T-helper 2 cell treated with Interferon-gamma antibody and Interleukin-4, amounts not matched to agents 5 μg/mL and 100 μg/mL, for 36 hours (primary cell): ENCODE measurements at regions not wholly inside any gene's neighbourhood (a gene's known extent, or its start where the extent isn't known, plus 50 kb on each side); places are given as distances from the start of the nearest gene placed in this dataset.
"Not testable (repeated sequence)": the region's sequence is repeated elsewhere in the genome, so short reads cannot be mapped to it uniquely, and the experiment has no call there.

ENCODE experiments used
- DNase-seq: peaks from one replicate; pipeline ENCODE4 v3.0.0; 2021; ENCODE audit warnings: low spot score
- H3K27ac Mint-ChIP-seq: one replicate; pipeline ENCODE4 v1.8.0; 2021; ENCODE audit warnings: mild to moderate bottlenecking, mixed read lengths
- H3K27me3 Mint-ChIP-seq: one replicate; pipeline ENCODE4 v1.8.0; 2021; ENCODE audit warnings: low read depth, mixed read lengths
- H3K36me3 Mint-ChIP-seq: one replicate; pipeline ENCODE4 v1.8.0; 2021; ENCODE audit warnings: low read depth, mixed read lengths
- H3K4me1 Mint-ChIP-seq: one replicate; pipeline ENCODE4 v1.8.0; 2021; ENCODE audit warnings: low read depth, mixed read lengths
- H3K4me3 Mint-ChIP-seq: one replicate; pipeline ENCODE4 v1.8.0; 2022; ENCODE audit warnings: mild to moderate bottlenecking, moderate library complexity, mixed read lengths
- H3K9me3 Mint-ChIP-seq: one replicate; pipeline ENCODE4 v1.8.0; 2021; ENCODE audit warnings: mixed read lengths

DNA sequence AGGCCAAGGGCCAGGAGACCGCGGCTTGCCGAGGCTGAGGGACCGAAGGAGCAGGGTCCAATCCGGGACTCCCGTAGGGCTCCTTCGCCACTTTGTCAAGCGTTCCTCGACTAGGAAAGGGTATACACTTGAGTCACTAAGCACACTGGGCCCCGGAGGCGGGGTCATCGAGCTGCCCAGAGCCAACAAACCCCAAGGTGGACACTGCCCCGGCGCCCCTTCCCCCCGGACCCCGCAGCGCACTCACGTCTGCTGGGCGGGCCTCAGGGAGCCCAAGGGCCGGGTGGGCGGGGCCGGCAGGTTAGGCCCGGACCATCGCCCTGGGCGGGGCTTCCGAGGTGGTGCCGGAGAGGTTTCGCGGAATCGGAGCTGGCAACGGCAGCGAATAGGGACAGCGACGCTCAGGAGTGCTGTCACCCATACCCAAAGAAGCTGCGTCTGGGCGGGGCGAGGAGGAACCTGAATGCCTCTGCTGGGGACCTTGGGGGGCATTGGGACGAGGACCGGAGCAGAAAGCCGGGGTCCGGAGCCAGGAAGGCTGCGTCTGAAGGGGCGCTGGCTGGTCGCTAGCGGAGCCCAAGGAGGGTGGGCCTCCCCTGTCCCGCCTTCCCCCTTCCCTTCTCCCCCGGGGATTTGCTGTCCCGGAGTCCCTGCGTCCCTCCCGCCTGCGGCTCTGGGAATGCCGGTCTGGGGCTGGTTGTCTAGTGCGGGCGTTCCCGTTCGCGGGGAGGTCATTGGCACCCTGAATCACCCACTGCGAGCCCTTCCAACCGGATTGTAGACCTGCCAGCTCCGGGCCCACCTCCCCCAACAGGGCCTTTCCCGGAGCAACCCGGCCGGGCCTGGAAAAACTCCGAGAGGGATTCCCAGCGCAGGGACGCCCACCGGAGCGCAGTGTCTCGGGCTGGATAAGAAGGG lies 118.2 kb upstream of the SMURF2 start:
- DNase-seq, result peak; percentile 77
- H3K27ac Mint-ChIP-seq, result peak overlapping the region; percentile 75

GRCh38 chr17:64779376-64780095 lies 117.4 kb upstream of the SMURF2 start:
- peaks cover 19% of the 10 kb centered on the region for H3K36me3 Mint-ChIP-seq
- no peaks in the 10 kb centered on the region for H3K9me3 Mint-ChIP-seq
- H3K4me1 Mint-ChIP-seq, result peaks cover 13% of the 10 kb centered on the region
- no peak overlapping the region for H3K27ac Mint-ChIP-seq
- peaks cover 14% of the 10 kb centered on the region for H3K27me3 Mint-ChIP-seq
- H3K4me3 Mint-ChIP-seq, result peak overlapping the region; percentile 64
- DNase-seq, result no peak

More for the DNA sequence above, 118.2 kb upstream of the SMURF2 start:
- Mint-ChIP-seq H3K4me1 (peaks cover 13% of the 10 kb centered on the region), H3K9me3 (no peaks in the 10 kb centered on the region), H3K4me3 (peak overlapping the region; percentile 76), H3K27me3 (peaks cover 14% of the 10 kb centered on the region), H3K36me3 (peaks cover 22% of the 10 kb centered on the region)

GRCh38 chr17:64779098-64779375 lies 116.9 kb upstream of the SMURF2 start:
- DNase-seq, H3K27ac Mint-ChIP-seq, H3K9me3 Mint-ChIP-seq: not testable (repeated sequence)
- Mint-ChIP-seq H3K4me3 (peak overlapping the region; percentile 40), H3K36me3 (peaks cover 15% of the 10 kb centered on the region), H3K27me3 (peaks cover 14% of the 10 kb centered on the region), H3K4me1 (peaks cover 13% of the 10 kb centered on the region)

DNA sequence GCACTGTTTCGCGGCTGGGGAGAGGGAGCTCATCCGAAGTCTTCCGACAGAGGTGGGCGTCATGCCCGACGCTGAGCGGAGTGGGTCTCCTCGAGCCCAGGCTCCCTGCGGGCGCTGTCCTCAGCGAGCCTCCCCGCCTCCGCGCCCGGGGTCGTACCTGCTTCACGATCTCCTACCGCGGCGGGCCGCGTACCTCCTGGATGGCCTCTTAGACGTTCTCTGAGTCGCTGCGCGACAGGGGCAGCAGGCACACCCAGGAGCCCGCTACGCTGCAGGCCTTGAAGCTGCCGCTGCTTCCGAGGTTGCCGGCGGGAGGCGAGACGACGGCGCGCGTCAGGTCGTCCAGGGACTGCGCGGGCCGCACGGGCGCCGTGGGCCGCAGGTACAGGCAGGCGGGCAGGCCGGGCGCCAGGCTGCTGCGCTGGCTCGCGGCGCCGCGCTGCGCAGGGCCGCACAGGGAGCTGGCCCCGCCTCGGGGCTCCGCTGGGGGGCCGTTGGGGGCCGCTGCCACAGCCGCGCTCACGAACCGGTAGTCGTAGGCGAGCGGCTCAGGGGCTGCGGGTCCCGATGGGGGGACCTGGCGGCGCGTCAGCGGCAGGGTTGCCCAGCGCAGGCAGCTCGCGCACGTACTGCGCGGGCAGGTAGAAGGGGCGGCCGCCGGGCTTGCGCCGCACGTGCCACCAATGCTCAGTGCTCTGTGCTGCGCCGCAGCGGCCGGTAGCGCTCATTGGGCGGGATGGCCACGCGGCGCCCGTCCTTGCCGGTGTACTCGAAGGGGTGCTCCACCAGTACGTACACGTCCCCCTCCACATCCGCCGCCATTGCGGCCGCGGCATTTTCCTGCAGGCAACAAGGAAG lies 116.4 kb upstream of the SMURF2 start:
- H3K9me3 Mint-ChIP-seq, result no peaks in the 10 kb centered on the region
- H3K4me1 Mint-ChIP-seq, result peaks cover 13% of the 10 kb centered on the region
- DNase-seq, result no peak
- H3K4me3 Mint-ChIP-seq, result peak overlapping the region; percentile 40
- H3K36me3 Mint-ChIP-seq, result peaks cover 14% of the 10 kb centered on the region
- peaks cover 14% of the 10 kb centered on the region for H3K27me3 Mint-ChIP-seq
- H3K27ac Mint-ChIP-seq, result no peak overlapping the region

DNA sequence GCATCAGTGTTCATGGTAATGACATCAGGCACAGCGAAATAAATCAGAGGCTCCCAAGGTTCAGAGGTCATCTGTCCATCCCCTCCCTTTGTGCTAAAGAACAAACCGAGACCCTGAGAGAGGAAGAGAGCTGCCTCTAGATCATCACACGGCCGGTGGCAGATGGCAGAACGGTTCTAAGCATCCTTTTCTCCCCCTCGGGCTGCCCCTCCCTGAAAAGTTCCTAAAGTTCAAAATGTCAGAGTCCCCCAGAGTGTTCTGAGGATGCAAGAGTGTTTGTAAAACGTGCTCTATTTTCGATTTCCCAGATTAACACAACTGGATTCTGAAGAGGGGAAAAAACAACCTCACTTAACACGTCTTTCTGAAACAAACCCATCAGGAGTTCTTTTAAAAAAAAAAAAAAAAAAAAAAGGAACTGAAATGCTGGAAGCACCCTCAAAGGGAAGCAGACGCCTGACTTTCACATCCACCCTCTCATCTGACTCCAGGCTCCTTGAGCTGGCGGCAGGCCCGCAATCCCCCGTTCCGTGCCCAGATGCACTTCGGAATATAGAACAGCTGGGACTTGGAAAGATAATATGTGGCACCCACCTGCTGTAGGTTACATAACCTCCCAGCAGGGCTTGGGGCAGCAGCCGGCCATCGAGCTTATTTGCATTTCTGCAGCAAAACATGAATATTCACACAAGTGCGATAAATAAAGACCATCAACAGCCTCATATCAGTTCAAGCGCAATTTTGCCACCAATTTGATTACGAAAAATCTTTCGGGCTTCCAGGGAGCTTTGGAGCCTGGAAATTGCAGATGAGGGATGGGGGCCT lies 115.5 kb upstream of the SMURF2 start:
- Mint-ChIP-seq H3K9me3 (no peaks in the 10 kb centered on the region), H3K27ac (no peak overlapping the region), H3K36me3 (peaks cover 14% of the 10 kb centered on the region), H3K4me1 (peaks cover 13% of the 10 kb centered on the region), H3K27me3 (peaks cover 14% of the 10 kb centered on the region), H3K4me3 (peak overlapping the region; percentile 46)
- no peak for DNase-seq

GRCh38 chr17:64776720-64777414 lies 114.8 kb upstream of the SMURF2 start:
- Mint-ChIP-seq H3K27me3 (peaks cover 14% of the 10 kb centered on the region), H3K36me3 (peaks cover 18% of the 10 kb centered on the region), H3K27ac (peak overlapping the region; percentile 61), H3K4me3 (peak overlapping the region; percentile 46)
- peak; percentile 70 for DNase-seq
- H3K4me1 Mint-ChIP-seq, H3K9me3 Mint-ChIP-seq: not testable (repeated sequence)

DNA sequence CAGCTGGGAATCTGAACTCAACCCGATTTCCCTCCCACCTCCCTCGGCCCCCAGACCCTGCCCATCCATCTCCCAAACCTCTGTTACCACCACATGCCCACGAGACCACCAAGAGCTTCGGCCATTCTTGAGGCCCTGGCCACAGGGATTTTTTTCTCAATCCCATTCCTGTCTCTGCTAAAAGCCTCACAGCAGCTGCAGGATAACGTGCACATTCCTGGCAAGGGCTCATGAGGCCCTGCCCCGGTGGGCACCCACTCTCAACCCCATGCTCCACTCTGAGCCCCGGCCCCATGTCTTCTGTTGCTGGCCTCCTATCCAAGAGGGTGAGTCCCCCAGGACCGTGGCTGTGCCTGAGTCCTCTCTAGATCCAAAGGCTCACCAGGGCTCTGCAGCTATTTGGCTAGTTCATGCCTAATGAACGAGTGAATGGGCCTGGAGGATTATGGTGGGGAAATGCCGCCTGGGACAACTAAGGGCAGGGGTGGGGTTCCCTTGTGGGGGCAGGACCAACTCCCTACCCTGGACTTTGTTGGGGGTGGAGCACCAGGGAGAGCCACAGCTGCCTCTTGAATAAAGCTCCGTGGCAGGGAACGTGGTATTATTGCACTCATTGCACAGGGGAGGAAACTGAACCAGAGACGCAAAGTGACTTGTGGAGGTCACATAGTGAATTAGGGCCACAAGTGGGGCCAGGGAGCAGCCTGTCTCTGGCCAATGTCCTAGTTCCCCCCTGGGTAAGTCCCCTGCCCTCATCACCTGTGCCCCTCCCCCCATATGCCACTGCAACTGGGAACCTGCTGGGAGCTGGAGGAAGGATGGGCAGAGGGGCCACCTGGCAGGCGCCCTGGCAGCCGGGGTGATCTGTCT lies 113.8 kb upstream of the SMURF2 start:
- Mint-ChIP-seq H3K4me1 (peaks cover 8% of the 10 kb centered on the region), H3K27me3 (peaks cover 14% of the 10 kb centered on the region), H3K27ac (no peak overlapping the region), H3K4me3 (no peak overlapping the region), H3K9me3 (no peaks in the 10 kb centered on the region), H3K36me3 (peaks cover 21% of the 10 kb centered on the region)
- DNase-seq, result no peak

DNA sequence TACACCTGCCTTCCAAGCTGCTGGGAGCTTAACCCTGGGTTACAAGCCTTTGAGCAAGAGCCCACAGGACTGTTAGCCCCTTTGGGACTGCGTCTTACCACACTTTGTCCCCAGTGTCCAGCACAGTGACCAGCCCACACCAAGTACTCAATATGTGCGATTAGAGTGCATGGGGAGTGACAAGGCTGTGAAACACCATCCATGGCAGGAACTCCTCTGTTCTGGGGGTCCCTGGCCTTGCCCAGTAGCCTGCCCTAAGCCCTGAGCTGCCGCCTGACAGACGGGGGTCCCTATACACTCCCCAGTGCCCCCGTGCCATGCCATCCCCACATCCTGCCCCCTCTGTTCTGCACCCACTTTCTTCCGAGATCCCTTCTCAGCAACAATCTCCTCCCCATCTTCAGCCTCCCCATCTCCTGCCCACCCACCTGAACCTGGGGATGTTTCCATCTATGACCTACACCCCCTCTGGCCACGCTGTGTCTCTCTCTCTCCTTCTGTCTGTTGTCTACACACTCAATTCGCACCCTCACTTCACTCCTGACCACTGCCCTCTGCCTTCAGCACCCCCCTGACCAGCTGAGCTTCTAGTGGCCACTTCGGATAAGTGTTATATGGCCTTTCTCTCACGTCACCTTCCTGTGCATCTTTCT lies 112.9 kb upstream of the SMURF2 start:
- DNase-seq, result no peak
- Mint-ChIP-seq H3K4me1 (peaks cover 8% of the 10 kb centered on the region), H3K9me3 (no peaks in the 10 kb centered on the region), H3K36me3 (peaks cover 24% of the 10 kb centered on the region), H3K27ac (no peak overlapping the region), H3K27me3 (peaks cover 14% of the 10 kb centered on the region), H3K4me3 (no peak overlapping the region)

- no peaks in the 10 kb centered on the region for H3K9me3 Mint-ChIP-seq
- peaks cover 12% of the 10 kb centered on the region for H3K27me3 Mint-ChIP-seq
- DNase-seq, result no peak
- no peak overlapping the region for H3K4me3 Mint-ChIP-seq
- H3K36me3 Mint-ChIP-seq, result peaks cover 25% of the 10 kb centered on the region
- H3K4me1 Mint-ChIP-seq, result peaks cover 7% of the 10 kb centered on the region
- H3K27ac Mint-ChIP-seq, result no peak overlapping the region
These were observed 112.0 kb upstream of the SMURF2 start for GRCh38 chr17:64773836-64774761.

GRCh38 chr17:64773386-64773835 lies 111.3 kb upstream of the SMURF2 start:
- no peak overlapping the region for H3K27ac Mint-ChIP-seq
- H3K27me3 Mint-ChIP-seq, result peaks cover 9% of the 10 kb centered on the region
- no peak overlapping the region for H3K4me3 Mint-ChIP-seq
- H3K36me3 Mint-ChIP-seq, result peaks cover 23% of the 10 kb centered on the region
- H3K4me1 Mint-ChIP-seq, result peaks cover 7% of the 10 kb centered on the region
- H3K9me3 Mint-ChIP-seq, result no peaks in the 10 kb centered on the region
- DNase-seq, result no peak

DNA sequence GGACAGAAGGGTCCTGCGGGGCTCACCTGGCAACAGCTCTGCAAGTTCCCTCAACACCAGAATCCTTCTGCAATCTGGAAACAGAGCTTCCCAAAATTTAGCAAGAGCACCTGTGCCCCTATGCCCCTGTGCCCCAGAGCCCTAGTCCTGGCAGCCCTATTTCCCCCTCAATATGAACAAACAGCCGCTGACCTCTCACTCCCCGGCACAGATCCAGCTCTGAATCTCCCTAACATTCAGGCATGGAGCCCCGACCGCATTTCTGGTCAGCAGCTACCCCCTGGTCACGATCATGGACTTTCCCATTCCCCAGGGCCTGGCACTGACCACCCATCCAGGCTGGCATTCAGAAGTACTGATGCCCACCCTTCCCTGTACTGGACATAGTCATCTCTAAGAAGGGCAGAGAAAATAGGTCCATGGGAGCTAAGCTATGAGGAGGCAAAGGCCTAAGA lies 110.8 kb upstream of the SMURF2 start:
- no peak for DNase-seq
- peaks cover 9% of the 10 kb centered on the region for H3K27me3 Mint-ChIP-seq
- H3K4me3 Mint-ChIP-seq, result no peak overlapping the region
- H3K27ac Mint-ChIP-seq, result no peak overlapping the region
- no peaks in the 10 kb centered on the region for H3K9me3 Mint-ChIP-seq
- peaks cover 6% of the 10 kb centered on the region for H3K4me1 Mint-ChIP-seq
- H3K36me3 Mint-ChIP-seq, result peaks cover 22% of the 10 kb centered on the region
